ENCODE measurements at regions not wholly inside any gene's neighbourhood (a gene's known extent, or its start where the extent isn't known, plus 50 kb on each side); places are given as distances from the start of the nearest gene placed in this dataset.

DNA sequence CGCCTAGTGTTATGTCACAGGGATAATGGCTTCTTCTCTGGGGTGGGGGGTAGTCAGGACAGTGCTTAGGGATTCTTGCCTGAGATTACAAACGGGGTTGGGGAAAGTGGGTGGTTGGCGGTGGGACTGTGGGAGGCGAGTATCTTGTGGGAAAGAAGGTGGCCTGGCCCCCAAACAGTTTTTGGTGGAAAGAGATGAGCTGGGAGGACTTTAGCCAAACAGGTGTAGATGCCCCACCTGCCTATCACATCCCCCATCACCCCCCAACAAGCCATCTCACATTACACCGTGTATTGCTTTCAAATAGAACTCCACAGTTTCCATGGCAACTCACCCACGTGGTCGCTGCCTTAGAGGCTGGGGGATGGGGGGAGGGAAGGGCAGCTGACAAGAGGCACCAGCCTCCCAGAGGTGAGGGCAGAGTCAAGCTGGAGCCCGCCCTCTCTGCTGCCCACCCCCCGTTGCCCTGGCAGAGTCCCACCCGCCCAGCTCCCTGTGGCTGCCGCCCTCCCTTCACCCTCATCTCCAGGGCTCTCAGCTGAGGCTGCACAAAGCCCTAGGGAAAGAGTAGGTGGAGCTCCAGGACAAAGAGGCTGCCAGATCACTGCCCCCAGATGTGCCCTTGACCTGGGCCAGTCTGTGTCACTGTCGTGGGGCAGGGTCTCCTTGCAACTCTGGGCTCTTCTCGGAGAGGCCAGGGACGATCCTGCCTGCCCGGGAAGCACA is 98.3 kb downstream of the LRRC74A start:
- DNase-seq, result peak; percentile 39

DNA sequence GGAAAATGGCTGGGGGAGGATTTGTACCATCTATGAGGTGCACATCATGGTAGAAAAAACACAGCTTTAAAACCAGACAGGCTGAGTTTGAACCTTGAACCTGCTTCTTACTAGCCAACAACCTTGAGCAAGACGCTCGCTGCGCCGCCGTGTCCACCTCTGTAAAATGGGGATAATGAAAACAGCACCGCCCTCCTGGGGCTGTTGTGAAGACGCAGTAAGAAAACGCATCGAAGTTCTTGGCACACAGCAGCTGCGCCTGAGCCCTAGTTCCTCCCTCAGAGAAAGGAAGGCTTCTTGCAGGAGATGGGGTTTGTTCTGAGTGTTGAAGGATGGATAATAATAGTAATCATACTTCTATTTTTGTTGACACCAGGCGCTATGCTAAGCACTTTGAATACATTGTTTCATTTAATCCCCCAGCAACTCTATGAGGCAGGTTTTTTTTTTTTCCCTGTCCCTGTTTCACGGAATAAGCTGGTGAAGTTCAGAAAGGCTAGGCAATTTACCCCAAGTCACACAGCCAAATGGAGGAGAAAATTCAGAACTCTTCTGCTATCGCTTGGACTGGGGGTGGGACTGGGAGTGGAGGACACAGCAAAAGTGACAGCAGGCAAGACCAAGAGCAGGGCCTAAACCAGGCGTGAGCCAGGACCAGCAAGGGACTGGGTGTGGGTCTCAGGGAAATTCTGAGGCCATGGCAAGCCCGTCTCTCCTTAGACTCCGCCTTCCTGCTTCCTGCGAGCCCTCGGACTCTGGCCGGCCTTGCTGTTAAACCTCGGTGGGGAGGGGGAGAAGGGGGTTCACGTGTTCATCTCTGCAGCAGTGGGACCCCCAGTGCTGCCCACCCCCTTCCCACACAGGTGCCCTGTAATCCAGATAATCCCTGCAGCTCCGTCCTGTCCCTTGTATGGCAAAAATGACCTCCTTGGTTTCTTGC is 97.5 kb downstream of the LRRC74A start:
- no peak for DNase-seq

DNA sequence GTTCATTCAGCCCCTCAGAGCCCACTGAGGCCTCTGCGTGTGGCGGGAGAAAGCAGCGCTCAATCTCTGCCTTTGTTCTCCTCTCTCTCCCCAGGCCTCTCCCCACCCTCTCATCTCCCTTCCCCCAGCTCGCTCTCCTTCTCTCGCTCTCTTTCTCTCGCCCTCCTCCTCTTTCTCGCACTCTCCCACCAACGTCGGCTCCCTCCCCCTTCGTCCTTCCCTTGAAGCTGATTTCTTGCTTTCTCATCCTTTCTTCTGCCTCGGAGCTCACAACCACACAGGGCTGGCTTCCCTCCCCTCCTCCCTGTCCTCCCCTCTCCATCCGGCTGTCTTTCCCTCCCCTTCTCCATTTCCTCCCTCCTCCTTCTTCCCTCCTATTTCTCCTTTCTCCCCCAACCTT is 96.4 kb downstream of the LRRC74A start:
- peak; percentile 87 for DNase-seq

DNA sequence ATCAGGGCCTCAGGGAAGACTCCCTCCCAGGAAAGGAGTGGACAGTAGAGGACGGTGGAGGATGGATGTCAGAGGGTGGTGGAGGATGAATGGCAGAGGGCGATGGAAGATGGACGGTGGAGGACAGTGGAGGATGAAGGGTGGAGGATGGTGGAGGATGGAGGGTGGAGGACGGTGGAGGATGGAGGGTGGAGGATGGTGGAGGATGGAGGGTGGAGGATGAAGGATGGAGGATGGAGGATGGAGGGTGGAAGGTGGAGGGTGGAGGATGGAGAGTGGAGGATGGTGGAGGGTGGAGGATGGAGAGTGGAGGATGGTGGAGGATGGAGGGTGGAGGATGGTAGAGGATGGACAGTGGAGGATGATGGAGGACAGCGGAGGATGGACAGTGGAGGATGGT is 95.9 kb downstream of the LRRC74A start:
- DNase-seq, result no peak

DNA sequence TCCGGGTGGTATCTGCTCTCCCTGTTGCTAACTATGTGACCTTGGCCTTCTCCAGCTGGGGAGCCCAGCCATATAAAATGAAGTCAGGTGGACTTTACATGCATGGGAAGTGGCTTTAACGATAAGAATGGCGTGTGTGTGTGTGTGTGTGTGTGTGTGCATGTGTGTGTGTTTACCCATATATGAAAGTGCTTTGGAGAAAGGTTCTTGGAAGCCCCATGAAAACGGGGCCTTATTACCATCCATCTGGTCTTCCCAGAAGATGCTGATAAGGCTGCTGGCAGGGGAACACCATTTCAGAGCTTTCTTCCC is 94.8 kb downstream of the LRRC74A start:
- no peak for DNase-seq

DNA sequence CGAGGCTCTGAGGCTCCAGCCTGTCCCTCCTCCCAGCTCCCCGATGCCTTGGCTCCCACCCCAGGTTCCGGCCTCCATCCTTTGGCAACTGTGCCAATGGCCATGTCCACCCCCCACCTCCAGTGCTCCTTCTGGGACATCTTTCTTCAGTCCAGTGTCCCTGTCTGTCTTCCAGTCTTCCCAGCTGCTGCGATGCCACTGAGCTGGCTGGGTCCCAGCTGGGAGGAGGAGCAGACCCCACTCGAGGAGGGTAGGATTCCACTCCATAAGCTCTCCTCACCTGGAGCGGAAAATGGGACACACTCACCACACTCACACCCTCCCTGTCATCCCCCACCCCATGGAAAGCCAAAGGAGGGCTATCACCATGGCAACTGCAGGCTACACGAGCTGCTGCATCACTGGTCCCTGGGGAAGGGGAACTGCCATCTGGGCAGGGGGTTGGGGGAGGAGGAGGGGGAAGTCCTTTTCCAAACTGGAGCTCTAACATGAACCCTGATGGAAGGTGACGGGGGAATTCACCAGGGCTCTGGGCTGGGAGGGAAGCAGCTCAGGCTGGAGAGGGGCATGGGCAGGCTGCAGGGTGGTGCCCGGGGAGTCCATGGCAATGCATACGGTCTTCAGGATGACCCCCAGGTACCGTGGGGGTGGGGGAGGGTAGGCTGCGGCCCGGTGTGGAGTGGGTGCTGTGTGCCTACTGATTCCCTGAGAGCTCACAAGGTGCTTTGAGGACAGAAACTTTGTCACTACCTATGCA is 94.3 kb downstream of the LRRC74A start:
- peak; percentile 85 for DNase-seq

DNA sequence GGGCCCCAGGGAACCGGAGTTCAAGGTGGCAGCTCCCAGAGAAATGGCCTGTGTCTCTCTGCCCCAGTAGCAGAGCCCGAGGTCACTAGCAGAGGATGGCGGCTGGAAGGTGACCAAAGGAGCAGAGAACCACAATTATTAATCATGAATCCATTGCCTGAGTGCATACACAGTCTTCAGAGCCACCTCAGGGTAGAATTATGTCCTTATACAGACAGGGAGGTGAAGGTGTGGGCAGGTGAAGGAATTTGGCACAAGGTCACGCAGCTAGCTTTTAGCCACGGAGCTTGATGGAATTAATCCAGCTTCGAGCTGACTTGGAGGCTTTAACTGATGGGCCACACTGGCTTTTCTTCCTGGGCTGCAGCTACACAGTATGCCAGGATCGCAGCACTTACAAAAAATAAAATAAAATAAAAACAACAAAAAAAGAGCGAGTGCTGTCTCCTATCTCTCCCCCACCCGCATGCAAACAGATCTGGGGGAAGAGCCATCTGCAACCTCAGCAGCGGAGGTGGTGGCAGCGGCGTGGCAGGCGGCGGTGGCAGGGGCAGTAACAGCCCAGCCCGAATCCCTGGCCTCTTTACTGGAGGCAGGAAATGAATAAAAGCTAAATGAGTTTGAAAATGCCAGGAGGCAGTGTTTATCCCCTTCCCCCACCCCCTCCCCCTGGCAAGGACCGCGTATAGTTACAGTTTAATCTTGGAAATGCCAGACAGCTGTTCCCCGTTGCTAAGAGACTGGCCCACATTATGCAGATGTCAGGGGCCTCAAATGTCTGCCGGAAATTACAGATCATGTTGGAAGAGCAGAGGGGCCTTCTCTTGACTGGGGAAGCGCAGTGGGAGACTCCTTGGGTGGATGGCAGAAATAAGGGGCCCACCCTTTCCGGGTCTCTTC is 93.5 kb downstream of the LRRC74A start:
- DNase-seq, result peak; percentile 95

All from fibroblast of skin of scalp (primary cell).